ENCODE measurements at regions not wholly inside any gene's neighbourhood (a gene's known extent, or its start where the extent isn't known, plus 50 kb on each side); places are given as distances from the start of the nearest gene placed in this dataset.

DNA sequence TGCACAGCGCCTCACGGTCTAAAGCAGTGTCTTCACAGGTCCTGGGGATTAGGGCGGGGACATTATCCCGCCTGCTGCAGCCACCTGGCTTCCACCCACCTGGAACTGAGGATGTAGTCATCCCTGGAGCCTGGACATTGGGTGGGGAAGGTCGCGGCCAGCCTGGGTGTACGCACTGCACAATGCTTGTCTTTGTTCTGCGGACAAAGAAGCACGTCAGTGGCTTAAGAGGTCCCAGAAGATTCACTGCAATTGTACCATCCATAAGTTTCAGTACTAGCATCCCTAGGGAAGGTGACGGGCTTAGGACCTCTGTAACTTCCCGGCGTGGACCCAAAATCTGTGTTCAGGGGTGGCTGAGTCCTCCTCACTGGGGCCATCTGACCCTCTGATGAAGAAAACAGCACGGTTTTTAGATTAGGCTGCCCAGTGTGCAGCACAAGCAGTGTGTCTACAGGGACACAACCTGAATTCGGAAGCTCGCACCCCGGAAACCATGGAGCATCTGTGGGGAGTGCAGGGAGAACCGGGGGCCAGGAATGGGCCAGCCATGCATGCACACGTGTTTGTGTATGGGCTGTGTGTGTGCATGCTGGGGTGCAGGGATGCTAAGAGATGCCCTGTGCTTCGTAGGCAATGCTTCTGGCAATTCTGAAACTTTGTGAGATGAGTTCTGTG lies 342.6 kb upstream of the B3GAT1 start (continued):
- TF ChIP-seq HOMEZ (CRISPR knock-in tag; IDR thresholded peaks at IDR 0.05; ENCODE audit: low read depth) (no peak), U2AF1 (optimal IDR thresholded peaks at IDR 0.05; ENCODE audit: low read depth, low read length) (no peak), E2F5 (CRISPR knock-in tag; conservative IDR thresholded peaks at IDR 0.05) (no peak), CEBPB (IDR thresholded peaks at IDR 0.05; ENCODE audit: borderline replicate concordance, low read depth, low read length) (no peak)
- TF ChIP-seq, protein P1, sequence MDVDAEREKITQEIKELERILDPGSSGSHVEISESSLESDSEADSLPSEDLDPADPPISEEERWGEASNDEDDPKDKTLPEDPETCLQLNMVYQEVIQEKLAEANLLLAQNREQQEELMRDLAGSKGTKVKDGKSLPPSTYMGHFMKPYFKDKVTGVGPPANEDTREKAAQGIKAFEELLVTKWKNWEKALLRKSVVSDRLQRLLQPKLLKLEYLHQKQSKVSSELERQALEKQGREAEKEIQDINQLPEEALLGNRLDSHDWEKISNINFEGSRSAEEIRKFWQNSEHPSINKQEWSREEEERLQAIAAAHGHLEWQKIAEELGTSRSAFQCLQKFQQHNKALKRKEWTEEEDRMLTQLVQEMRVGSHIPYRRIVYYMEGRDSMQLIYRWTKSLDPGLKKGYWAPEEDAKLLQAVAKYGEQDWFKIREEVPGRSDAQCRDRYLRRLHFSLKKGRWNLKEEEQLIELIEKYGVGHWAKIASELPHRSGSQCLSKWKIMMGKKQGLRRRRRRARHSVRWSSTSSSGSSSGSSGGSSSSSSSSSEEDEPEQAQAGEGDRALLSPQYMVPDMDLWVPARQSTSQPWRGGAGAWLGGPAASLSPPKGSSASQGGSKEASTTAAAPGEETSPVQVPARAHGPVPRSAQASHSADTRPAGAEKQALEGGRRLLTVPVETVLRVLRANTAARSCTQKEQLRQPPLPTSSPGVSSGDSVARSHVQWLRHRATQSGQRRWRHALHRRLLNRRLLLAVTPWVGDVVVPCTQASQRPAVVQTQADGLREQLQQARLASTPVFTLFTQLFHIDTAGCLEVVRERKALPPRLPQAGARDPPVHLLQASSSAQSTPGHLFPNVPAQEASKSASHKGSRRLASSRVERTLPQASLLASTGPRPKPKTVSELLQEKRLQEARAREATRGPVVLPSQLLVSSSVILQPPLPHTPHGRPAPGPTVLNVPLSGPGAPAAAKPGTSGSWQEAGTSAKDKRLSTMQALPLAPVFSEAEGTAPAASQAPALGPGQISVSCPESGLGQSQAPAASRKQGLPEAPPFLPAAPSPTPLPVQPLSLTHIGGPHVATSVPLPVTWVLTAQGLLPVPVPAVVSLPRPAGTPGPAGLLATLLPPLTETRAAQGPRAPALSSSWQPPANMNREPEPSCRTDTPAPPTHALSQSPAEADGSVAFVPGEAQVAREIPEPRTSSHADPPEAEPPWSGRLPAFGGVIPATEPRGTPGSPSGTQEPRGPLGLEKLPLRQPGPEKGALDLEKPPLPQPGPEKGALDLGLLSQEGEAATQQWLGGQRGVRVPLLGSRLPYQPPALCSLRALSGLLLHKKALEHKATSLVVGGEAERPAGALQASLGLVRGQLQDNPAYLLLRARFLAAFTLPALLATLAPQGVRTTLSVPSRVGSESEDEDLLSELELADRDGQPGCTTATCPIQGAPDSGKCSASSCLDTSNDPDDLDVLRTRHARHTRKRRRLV (CRISPR knock-in tag; IDR thresholded peaks at IDR 0.05) = no peak
- TF ChIP-seq, protein P2, sequence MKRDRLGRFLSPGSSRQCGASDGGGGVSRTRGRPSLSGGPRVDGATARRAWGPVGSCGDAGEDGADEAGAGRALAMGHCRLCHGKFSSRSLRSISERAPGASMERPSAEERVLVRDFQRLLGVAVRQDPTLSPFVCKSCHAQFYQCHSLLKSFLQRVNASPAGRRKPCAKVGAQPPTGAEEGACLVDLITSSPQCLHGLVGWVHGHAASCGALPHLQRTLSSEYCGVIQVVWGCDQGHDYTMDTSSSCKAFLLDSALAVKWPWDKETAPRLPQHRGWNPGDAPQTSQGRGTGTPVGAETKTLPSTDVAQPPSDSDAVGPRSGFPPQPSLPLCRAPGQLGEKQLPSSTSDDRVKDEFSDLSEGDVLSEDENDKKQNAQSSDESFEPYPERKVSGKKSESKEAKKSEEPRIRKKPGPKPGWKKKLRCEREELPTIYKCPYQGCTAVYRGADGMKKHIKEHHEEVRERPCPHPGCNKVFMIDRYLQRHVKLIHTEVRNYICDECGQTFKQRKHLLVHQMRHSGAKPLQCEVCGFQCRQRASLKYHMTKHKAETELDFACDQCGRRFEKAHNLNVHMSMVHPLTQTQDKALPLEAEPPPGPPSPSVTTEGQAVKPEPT (CRISPR knock-in tag; IDR thresholded peaks at IDR 0.05; ENCODE audit: low read depth) = no peak
